GM21381 (cell line): ENCODE measurements at regions not wholly inside any gene's neighbourhood (a gene's known extent, or its start where the extent isn't known, plus 50 kb on each side); places are given as distances from the start of the nearest gene placed in this dataset.

Experiments used
- ATAC-seq: cut with Tn5 transposase; IDR thresholded peaks from one replicate; pipeline ENCODE4 v1.9.1; 2021; ENCODE audit warnings: mild to moderate bottlenecking, moderate library complexity; ENCODE audit not compliant: unreplicated experiment

DNA sequence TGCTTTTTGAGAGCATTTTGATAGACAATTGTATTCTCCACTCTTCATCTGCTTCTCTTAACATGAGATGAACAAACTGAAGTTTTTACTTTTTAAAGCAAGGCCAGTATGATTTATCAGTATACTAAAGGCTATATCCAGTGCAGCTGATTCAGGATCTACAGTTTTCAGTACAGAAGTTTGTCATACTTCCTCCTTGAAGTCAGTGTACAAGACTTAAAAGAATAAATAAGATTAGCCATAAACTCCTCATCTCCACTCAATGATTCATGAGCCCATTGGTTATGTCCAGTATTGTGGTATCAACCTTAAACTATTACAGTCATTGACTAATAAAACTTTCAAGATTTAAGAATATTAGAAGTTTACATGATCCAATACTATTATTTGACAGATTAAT lies 374.8 kb upstream of the EPHA7 start:
- no peak for ATAC-seq

- no peak for ATAC-seq
These were observed 373.4 kb upstream of the EPHA7 start for GRCh38 chr6:93792746-93793145.

DNA sequence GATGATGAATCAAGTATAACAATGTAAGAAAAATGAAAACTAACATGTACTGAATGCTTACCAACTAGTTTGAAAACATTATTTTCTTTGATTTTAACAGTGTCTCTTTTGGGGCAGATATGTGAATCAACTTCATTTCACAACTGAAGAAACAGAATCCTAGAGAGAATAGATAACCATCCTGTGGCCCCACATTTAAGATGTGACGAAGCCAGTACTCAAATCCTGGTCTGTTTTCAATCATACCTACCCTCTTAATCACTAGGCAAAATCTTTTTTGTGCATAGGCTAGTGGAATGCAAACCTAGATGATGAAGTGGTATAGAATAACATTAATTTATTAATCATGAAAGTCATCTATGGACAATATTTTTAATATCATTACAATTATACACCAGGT lies 371.6 kb upstream of the EPHA7 start:
- ATAC-seq, result no peak

GRCh38 chr6:93789532-93789931 lies 370.2 kb upstream of the EPHA7 start:
- ATAC-seq, result no peak

DNA sequence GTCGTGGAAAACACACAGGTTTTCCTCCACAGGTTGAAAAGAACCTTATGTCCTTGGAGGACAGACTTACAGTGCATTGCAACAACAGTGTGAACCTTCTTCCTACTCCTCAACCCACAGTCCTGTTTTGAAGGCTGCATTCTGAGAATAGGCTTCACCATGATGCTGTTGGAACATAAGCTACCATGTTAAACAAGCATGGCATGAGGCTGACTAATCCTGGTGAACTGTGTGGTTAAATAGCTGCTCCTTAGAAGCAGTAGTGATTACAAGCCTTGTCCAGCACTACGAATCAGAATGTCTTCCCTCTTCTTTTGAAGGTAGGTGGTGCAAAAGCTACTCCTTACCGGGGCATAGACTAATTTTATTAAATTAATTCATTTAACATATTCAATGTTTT lies 368.5 kb upstream of the EPHA7 start:
- ATAC-seq, result no peak

DNA sequence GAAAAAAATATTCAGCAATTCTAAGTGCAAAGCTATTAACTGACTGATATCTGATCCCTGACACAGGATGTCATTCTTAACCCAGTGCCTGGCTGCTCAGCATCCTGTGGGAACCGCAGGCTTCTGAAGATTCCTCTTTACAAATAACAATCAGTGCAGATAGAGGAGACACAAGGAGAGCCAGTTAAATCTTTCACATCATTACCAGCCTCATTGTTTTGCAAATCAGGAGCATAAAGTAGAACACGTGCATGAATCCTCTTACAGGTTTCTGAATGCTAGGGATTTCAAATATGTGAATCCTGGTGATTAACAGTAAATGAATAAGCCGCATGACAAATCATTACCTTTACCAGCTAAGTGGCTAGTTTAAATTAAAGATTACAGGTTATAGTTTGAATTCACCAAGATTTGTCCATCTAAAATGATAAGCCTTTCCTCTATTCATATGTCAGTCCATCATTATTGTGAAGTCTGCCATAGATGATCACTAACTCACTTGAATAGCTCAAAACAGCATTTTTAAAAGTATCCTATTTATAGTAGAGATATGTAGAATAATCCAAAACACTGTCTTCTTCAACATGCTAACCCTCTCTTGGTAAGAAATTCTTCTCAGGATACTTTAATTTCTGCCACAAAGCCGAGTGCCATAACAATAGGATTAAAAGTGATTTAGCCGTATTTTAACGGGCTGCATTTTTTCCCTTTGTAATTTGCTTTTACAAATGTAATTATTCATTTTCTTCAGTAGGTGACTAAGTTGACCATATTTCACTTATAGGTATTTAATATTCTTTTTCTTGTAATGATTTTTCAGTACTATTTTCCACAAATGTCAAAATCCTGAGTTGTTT lies 367.3 kb upstream of the EPHA7 start:
- ATAC-seq, result no peak

- ATAC-seq, result no peak
These were observed 366.3 kb upstream of the EPHA7 start for GRCh38 chr6:93785694-93786030.

- no peak for ATAC-seq
These were observed 365.7 kb upstream of the EPHA7 start for GRCh38 chr6:93784794-93785693.

DNA sequence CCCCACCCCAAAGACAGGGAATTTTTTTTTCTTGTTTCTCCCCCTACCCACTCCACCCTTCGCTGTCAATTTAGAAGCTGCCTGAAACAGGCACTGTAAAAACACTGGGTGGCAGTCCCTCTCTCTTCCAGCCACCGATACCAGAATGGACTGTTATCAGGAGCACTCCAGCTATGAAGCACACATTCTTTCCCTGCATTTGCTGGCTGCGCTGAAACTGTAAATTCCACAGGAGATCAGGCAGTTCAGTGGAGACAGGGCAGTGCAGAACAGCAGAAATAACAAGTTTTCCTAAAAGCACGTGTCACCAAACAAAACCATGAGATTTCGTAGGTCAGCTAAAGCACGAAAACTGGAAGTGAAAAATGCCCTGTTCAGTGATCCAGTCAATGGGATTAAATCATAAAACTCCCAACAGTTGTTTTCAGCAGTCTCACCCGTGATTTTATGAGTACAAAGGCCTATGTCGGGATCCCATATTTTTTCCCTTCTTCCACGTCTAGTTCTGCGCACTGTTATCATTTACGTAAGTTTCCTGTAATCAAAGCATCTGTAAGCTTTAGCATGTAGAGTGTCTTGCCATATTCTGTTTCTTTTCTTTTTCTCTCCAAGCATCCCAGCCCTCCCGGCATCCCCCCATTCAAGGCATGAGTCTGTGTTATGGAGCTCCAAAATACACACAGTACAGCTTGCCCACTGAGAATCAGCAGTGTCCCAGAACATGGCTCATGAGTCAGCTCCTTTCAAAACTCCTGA lies 359.9 kb upstream of the EPHA7 start:
- ATAC-seq, result no peak

DNA sequence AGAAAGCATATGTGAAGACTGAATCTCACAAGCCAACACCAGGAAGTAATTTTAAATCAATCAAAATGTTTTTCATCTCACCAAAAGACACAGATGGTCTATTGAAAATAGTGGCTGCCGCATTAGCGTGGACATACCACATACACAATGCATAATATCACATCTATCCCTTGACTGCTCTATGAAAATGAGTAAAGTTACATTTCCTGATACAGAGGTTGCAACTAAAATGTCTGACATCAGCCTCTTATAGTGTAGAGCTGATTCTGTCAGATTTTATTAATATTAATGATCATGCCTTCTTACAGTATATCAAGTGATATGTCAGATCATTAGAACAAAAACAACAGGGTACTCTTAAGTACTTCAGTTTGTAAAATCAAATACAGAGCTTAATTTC lies 339.8 kb upstream of the EPHA7 start:
- ATAC-seq, result no peak

- ATAC-seq, result no peak
These were observed 332.6 kb upstream of the EPHA7 start for GRCh38 chr6:93751969-93752368.

- no peak for ATAC-seq
These were observed 330.6 kb upstream of the EPHA7 start for GRCh38 chr6:93749930-93750329.

- no peak for ATAC-seq
These were observed 329.8 kb upstream of the EPHA7 start for GRCh38 chr6:93749191-93749590.

- ATAC-seq, result no peak
These were observed 327.5 kb upstream of the EPHA7 start for GRCh38 chr6:93746892-93747291.

GRCh38 chr6:93745306-93745705 lies 325.9 kb upstream of the EPHA7 start:
- ATAC-seq, result no peak

- ATAC-seq, result no peak
These were observed 315.7 kb upstream of the EPHA7 start for GRCh38 chr6:93735099-93735498.

- ATAC-seq, result no peak
These were observed 311.9 kb upstream of the EPHA7 start for GRCh38 chr6:93731306-93731705.

DNA sequence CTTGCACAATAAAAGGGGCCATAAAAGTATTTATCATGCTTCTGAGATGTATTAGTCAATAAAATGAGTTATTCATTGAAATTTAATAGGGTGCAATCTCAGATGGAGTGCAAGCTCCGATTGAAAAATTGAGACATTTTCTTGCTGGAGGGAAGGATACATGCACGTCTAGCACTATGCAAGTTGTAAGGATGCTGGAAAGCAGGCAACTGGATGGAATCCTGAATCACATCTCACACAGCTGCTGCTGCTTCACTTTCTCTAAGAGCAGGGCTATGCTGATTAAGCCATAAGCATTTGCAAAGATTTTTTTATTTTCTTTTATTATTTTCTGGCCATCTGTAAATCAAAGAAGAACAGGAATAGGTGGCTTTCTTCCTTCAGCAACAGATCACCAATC lies 308.8 kb upstream of the EPHA7 start:
- ATAC-seq, result no peak

- no peak for ATAC-seq
These were observed 308.1 kb upstream of the EPHA7 start for GRCh38 chr6:93727447-93727846.

- ATAC-seq, result no peak
These were observed 302.2 kb upstream of the EPHA7 start for GRCh38 chr6:93721386-93722048.

DNA sequence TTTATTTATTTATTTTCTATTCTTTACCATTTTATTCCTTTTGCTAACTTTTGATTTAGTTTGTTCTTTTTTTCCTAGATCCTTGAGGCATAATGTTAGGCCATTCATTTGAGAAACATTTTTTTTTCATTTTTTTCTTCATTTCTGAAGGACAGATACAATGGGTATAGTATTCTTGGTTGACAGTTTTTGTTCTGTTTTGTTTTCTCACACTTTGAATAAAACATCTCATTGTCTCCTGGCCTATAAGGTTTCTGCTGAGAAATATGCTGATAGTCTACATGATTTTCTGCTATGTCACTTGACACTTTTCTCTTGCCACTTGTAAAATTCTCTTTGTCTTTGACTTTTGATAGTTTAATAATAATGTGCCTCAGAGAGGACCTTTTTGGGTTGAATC lies 294.6 kb upstream of the EPHA7 start:
- no peak for ATAC-seq
